ENCODE measurements at regions not wholly inside any gene's neighbourhood (a gene's known extent, or its start where the extent isn't known, plus 50 kb on each side); places are given as distances from the start of the nearest gene placed in this dataset.
"Not testable (repeated sequence)": the region's sequence is repeated elsewhere in the genome, so short reads cannot be mapped to it uniquely, and the experiment has no call there.

DNA sequence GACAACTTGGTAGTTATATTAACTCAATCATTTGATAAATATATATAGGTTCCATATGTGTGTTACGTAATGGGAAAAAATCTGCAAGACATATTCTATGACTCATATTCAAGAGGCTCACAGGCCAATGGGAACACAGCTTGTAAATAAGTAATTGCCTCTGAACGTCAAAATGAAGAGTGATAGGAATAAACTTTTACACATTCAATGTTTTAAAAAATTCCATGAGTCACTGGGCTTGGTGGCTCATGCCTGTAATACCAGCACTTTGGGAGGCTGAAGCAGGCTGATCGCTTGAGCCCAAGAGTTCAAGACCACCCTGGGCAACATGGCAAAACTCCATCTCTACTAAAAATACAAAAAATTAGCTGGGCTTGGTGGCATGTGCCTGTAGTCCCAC lies 209.4 kb upstream of the MCHR2 start:
- peaks cover 6% of the 10 kb centered on the region for H3K36me3 Mint-ChIP-seq (ENCODE audit: insufficient read depth, unreplicated experiment)
- ChIA-PET POLR2A (interaction anchor here (0.9 to 1.4 kb wide), 5 partner anchors 9 to 93 kb away, joined by 3 to 7 read pairs (median 4); no protein-coding TSS in a partner anchor), CTCF (interaction anchor here (0.7 to 0.9 kb wide), 3 partner anchors 17 to 686 kb away, joined by 3 read pairs; no protein-coding TSS in a partner anchor)
- H3K4me1 Mint-ChIP-seq (ENCODE audit: insufficient read depth, unreplicated experiment): peaks cover 10% of the 10 kb centered on the region
- peak; percentile 94 for DNase-seq (ENCODE audit: unreplicated experiment)
- BruUV-seq (replicated peaks): no TSS peak
- TF ChIP-seq, protein P1, sequence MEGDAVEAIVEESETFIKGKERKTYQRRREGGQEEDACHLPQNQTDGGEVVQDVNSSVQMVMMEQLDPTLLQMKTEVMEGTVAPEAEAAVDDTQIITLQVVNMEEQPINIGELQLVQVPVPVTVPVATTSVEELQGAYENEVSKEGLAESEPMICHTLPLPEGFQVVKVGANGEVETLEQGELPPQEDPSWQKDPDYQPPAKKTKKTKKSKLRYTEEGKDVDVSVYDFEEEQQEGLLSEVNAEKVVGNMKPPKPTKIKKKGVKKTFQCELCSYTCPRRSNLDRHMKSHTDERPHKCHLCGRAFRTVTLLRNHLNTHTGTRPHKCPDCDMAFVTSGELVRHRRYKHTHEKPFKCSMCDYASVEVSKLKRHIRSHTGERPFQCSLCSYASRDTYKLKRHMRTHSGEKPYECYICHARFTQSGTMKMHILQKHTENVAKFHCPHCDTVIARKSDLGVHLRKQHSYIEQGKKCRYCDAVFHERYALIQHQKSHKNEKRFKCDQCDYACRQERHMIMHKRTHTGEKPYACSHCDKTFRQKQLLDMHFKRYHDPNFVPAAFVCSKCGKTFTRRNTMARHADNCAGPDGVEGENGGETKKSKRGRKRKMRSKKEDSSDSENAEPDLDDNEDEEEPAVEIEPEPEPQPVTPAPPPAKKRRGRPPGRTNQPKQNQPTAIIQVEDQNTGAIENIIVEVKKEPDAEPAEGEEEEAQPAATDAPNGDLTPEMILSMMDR (IDR thresholded peaks at IDR 0.05; ENCODE audit: unreplicated experiment): no peak
- H3K27me3 Mint-ChIP-seq (ENCODE audit: insufficient read depth, unreplicated experiment): no peaks in the 10 kb centered on the region
- H3K9me3 Mint-ChIP-seq (ENCODE audit: unreplicated experiment): no peaks in the 10 kb centered on the region
- intact Hi-C loops (cut with micrococcal nuclease): loop anchor here (1.0 kb wide), 1 partner anchor 97 kb away; no protein-coding TSS in a partner anchor
- H3K27ac Mint-ChIP-seq (ENCODE audit: low read depth, unreplicated experiment): peak overlapping the region; percentile 76
- H3K4me3 Mint-ChIP-seq (ENCODE audit: unreplicated experiment): peak overlapping the region; percentile 58

DNA sequence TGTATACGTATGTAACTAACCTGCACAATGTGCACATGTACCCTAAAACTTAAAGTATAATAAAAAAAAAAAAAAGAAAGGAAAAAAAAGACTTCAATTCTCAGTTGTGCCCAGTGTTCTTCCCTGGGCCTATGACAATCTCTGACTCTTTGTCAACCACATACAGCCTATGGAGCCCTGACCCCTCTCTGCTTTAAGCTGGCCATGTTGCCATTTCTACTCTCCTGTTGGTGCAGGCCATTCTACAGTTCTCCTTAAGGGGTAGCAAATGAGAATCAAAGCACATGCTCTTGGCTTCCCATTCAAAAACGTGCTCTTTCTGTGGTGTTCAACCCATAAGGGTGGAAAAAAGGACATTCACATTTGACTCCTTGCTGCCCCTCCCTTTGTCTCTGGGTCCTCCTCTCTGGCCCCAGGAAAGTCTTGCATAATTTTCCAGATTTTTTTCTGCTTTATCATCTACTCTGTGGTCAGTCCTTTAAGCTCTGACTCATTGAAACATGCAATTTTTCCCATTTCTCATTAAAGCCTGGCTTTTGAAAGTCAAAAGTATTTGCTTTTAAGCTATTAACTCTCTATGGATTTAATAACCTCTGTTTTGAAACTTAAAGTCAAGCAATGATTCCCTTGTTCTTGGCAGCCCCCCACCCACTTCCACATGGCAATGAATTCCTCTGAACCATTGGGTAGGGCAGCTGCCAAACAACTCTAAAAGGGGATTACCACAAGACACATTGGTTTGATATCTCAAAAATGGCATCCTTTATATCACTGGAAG lies 208.6 kb upstream of the MCHR2 start:
- POLR2A ChIA-PET: interaction anchor here (0.5 to 1.4 kb wide), 8 partner anchors 8 to 94 kb away, joined by 3 to 7 read pairs (median 3); no protein-coding TSS in a partner anchor
- TF ChIP-seq, protein P1 (IDR thresholded peaks at IDR 0.05; ENCODE audit: unreplicated experiment): no peak
- no peak overlapping the region for H3K4me3 Mint-ChIP-seq (ENCODE audit: unreplicated experiment)
- intact Hi-C loops (cut with micrococcal nuclease): loop anchor here (1.0 kb wide), 1 partner anchor 98 kb away; no protein-coding TSS in a partner anchor
- peak; percentile 94 for DNase-seq (ENCODE audit: unreplicated experiment)
- no peaks in the 10 kb centered on the region for H3K27me3 Mint-ChIP-seq (ENCODE audit: insufficient read depth, unreplicated experiment)
- no peaks in the 10 kb centered on the region for H3K9me3 Mint-ChIP-seq (ENCODE audit: unreplicated experiment)
- H3K4me1 Mint-ChIP-seq (ENCODE audit: insufficient read depth, unreplicated experiment): peaks cover 10% of the 10 kb centered on the region
- TSS peak; percentile 33 for BruUV-seq (replicated peaks)
- peak overlapping the region; percentile 76 for H3K27ac Mint-ChIP-seq (ENCODE audit: low read depth, unreplicated experiment)
- peaks cover 6% of the 10 kb centered on the region for H3K36me3 Mint-ChIP-seq (ENCODE audit: insufficient read depth, unreplicated experiment)
- CTCF ChIA-PET: interaction anchor here (0.6 to 0.9 kb wide), 4 partner anchors 16 to 685 kb away, joined by 3 read pairs; no protein-coding TSS in a partner anchor

DNA sequence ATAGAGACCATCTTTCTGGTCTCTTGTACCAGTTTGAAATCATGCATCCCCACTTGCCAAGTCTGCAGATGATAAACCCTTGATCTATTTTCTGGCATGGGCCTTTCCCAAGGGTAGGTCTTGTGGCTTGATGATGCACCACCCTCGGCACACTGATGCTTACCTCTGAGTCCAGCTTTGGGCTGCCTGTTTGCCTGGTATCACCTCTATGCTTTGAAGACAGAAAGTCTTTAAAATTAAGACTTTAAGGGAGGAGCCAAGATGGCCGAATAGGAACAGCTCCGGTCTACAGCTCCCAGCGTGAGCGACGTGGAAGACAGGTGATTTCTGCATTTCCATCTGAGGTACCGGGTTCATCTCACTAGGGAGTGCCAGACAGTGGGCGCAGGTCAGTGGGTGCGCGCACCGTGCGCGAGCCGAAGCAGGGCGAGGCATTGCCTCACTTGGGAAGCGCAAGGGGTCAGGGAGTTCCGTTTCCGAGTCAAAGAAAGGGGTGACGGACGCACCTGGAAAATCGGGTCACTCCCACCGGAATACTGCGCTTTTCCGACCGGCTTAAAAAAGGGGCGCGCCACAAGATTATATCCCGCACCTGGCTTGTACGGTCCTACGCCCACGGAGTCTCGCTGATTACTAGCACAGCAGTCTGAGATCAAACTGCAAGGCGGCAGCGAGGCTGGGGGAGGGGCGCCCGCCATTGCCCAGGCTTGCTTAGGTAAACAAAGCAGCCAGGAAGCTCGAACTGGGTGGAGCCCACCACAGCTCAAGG lies 202.4 kb upstream of the MCHR2 start:
- H3K9me3 Mint-ChIP-seq (ENCODE audit: unreplicated experiment); H3K27me3 Mint-ChIP-seq (ENCODE audit: insufficient read depth, unreplicated experiment); H3K4me3 Mint-ChIP-seq (ENCODE audit: unreplicated experiment); H3K27ac Mint-ChIP-seq (ENCODE audit: low read depth, unreplicated experiment); H3K36me3 Mint-ChIP-seq (ENCODE audit: insufficient read depth, unreplicated experiment); H3K4me1 Mint-ChIP-seq (ENCODE audit: insufficient read depth, unreplicated experiment); DNase-seq (ENCODE audit: unreplicated experiment); BruUV-seq (replicated peaks); POLR2A ChIA-PET; intact Hi-C loops (cut with micrococcal nuclease): not testable (repeated sequence)
- CTCF ChIA-PET: interaction anchor here (0.7 kb wide), 1 partner anchor 98 kb away, joined by 3 read pairs; no protein-coding TSS in a partner anchor

DNA sequence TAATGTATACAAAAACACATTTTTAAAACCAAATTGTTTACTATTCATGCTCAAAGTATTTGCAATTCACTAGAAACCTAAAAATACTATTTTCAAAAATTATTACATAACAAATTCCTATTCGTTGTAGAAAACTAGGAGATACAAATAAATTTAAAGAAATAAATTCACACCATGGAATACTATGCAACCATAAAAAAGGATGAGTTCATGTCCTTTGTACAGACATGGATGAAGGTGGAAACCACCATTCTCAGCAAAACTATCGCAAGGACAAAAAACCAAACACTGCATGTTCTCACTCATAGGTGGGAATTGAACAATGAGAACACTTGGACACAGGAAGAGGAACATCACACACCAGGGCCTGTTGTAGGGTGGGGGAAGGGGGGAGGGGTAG lies 201.2 kb upstream of the MCHR2 start:
- DNase-seq (ENCODE audit: unreplicated experiment); BruUV-seq (replicated peaks); intact Hi-C loops (cut with micrococcal nuclease); H3K27ac Mint-ChIP-seq (ENCODE audit: low read depth, unreplicated experiment); H3K27me3 Mint-ChIP-seq (ENCODE audit: insufficient read depth, unreplicated experiment); H3K4me1 Mint-ChIP-seq (ENCODE audit: insufficient read depth, unreplicated experiment); CTCF ChIA-PET; POLR2A ChIA-PET; H3K36me3 Mint-ChIP-seq (ENCODE audit: insufficient read depth, unreplicated experiment); H3K9me3 Mint-ChIP-seq (ENCODE audit: unreplicated experiment); H3K4me3 Mint-ChIP-seq (ENCODE audit: unreplicated experiment): not testable (repeated sequence)

Measured in MCF 10A (cell line).